ENCODE measurements at regions not wholly inside any gene's neighbourhood (a gene's known extent, or its start where the extent isn't known, plus 50 kb on each side); places are given as distances from the start of the nearest gene placed in this dataset.

GRCh38 chr7:95684505-95684904, 87.8 kb upstream of the DYNC1I1 start:
- TF ChIP-seq CTCF (conservative IDR thresholded peaks at IDR 0.05) = no peak
- Histone ChIP-seq H4K8ac (replicated peaks; ENCODE audit: insufficient read length, low read depth, low read length) (no peak overlapping the region), H3T11ph (ENCODE audit: low read length) (no peak overlapping the region), H3K18ac (ENCODE audit: insufficient read length, low read depth, low read length) (no peak overlapping the region), H3K9me3 (ENCODE audit: control insufficient read depth, low read depth, low read length) (no peaks in the 10 kb centered on the region), H3K4ac (ENCODE audit: low read depth, low read length) (no peak overlapping the region), H2BK20ac (ENCODE audit: low read depth, low read length, poor library complexity, severe bottlenecking) (no peak overlapping the region), H3K23ac (ENCODE audit: insufficient read length, low read depth, low read length) (no peak overlapping the region), H3K23me2 (ENCODE audit: insufficient read length, low read depth, low read length, poor library complexity, severe bottlenecking) (no peaks in the 10 kb centered on the region), H3K9ac (ENCODE audit: extremely low read depth, insufficient read length, low read length) (no peak overlapping the region), H3K14ac (ENCODE audit: insufficient read depth, low read length) (no peak overlapping the region), H2BK120ac (ENCODE audit: low read depth, low read length, poor library complexity, severe bottlenecking) (no peak overlapping the region), H3K4me2 (ENCODE audit: insufficient read depth, insufficient read length, low read length) (no peak overlapping the region), H2AK5ac (ENCODE audit: insufficient read length, low read length) (no peak overlapping the region), H3K79me1 (ENCODE audit: insufficient read depth, low read depth, low read length, poor library complexity, severe bottlenecking) (no peaks in the 10 kb centered on the region), H3K27me3 (ENCODE audit: insufficient read depth, low read length) (no peaks in the 10 kb centered on the region), H3K79me2 (ENCODE audit: insufficient read depth, low read length) (no peaks in the 10 kb centered on the region), H2BK15ac (ENCODE audit: low read depth, low read length) (no peak overlapping the region), H3K4me1 (ENCODE audit: insufficient read depth, low read length) (no peaks in the 10 kb centered on the region), H3K27ac (ENCODE audit: insufficient read length, low read depth, low read length) (no peak overlapping the region), H3K56ac (ENCODE audit: insufficient read length, low read depth, low read length) (no peak overlapping the region), H4K91ac (ENCODE audit: insufficient read length, low read depth, low read length) (no peak overlapping the region), H4K20me1 (ENCODE audit: control insufficient read depth, insufficient read depth, insufficient read length) (no peaks in the 10 kb centered on the region), H2AFZ (ENCODE audit: low read length) (no peak overlapping the region), H4K5ac (ENCODE audit: insufficient read length, low read depth, low read length) (no peak overlapping the region), H2BK5ac (ENCODE audit: insufficient read length, low read length) (no peak overlapping the region), H2BK12ac (ENCODE audit: insufficient read length, low read depth, low read length) (no peak overlapping the region)
- H3K36me3 Mint-ChIP-seq (ENCODE audit: insufficient read depth in 1 of 3, low read depth in 3 of 3) = no peaks in the 10 kb centered on the region
- DNase-seq = no peak
- no peaks in the 10 kb centered on the region for H3K4me1 Mint-ChIP-seq
- H3K27ac Mint-ChIP-seq = no peak overlapping the region
- H3K4me3 Mint-ChIP-seq = no peak overlapping the region
- whole genome bisulfite sequencing (ENCODE audit: extremely low coverage, insufficient read length, low lambda C conversion rate) = no CpG with 5 or more reads among the region's 2 CpGs
- H3K9me3 Mint-ChIP-seq = no peaks in the 10 kb centered on the region
- no peaks in the 10 kb centered on the region for H3K27me3 Mint-ChIP-seq (ENCODE audit: low read depth)

All from H9 (cell line).